GM21825 (cell line): ENCODE measurements at regions not wholly inside any gene's neighbourhood (a gene's known extent, or its start where the extent isn't known, plus 50 kb on each side); places are given as distances from the start of the nearest gene placed in this dataset.
"Not testable (repeated sequence)": the region's sequence is repeated elsewhere in the genome, so short reads cannot be mapped to it uniquely, and the experiment has no call there.

ENCODE experiments used
- ATAC-seq: cut with Tn5 transposase; IDR thresholded peaks from one replicate; pipeline ENCODE4 v1.9.1; 2021; ENCODE audit warnings: mild to moderate bottlenecking, moderate library complexity; ENCODE audit not compliant: unreplicated experiment

- no peak for ATAC-seq
Observed at GRCh38 chr13:65836066-65836465, 1394.1 kb downstream of the PCDH9 start.

- no peak for ATAC-seq
Observed at GRCh38 chr13:65834897-65835296, 1395.2 kb downstream of the PCDH9 start.

GRCh38 chr13:65830411-65831205, 1399.5 kb downstream of the PCDH9 start:
- no peak for ATAC-seq

- no peak for ATAC-seq
Observed at GRCh38 chr13:65829241-65830008, 1400.7 kb downstream of the PCDH9 start.

- ATAC-seq, result no peak
Observed at GRCh38 chr13:65826657-65827056, 1403.5 kb downstream of the PCDH9 start.

- no peak for ATAC-seq
Observed at GRCh38 chr13:65825039-65825438, 1405.1 kb downstream of the PCDH9 start.

GRCh38 chr13:65808061-65808460, 1422.1 kb downstream of the PCDH9 start:
- no peak for ATAC-seq

- no peak for ATAC-seq
Observed at GRCh38 chr13:65803530-65804392, 1426.4 kb downstream of the PCDH9 start.

- ATAC-seq, result no peak
Observed at GRCh38 chr13:65789815-65790214, 1440.3 kb downstream of the PCDH9 start.

- ATAC-seq, result no peak
Observed at GRCh38 chr13:65787082-65787481, 1443.1 kb downstream of the PCDH9 start.

GRCh38 chr13:65784088-65784816, 1445.9 kb downstream of the PCDH9 start:
- no peak for ATAC-seq

- ATAC-seq, result no peak
Observed at GRCh38 chr13:65783383-65783782, 1446.8 kb downstream of the PCDH9 start.

- ATAC-seq, result not testable (repeated sequence)
Observed at GRCh38 chr13:65771704-65772313, 1458.3 kb downstream of the PCDH9 start.

- no peak for ATAC-seq
Observed at GRCh38 chr13:65768545-65768944, 1461.6 kb downstream of the PCDH9 start.

- no peak for ATAC-seq
Observed at GRCh38 chr13:65763811-65764210, 1466.3 kb downstream of the PCDH9 start.

- ATAC-seq, result no peak
Observed at GRCh38 chr13:65762012-65762411, 1468.1 kb downstream of the PCDH9 start.

GRCh38 chr13:65756071-65756671, 1474.0 kb downstream of the PCDH9 start:
- no peak for ATAC-seq

- no peak for ATAC-seq
Observed at GRCh38 chr13:65748227-65748626, 1481.9 kb downstream of the PCDH9 start.

GRCh38 chr13:65746406-65746921, 1483.7 kb downstream of the PCDH9 start:
- ATAC-seq, result no peak
